ACHN (cell line): ENCODE measurements at regions not wholly inside any gene's neighbourhood (a gene's known extent, or its start where the extent isn't known, plus 50 kb on each side); places are given as distances from the start of the nearest gene placed in this dataset.
A peak's percentile ranks its signal among the peaks of the same experiment; 100 is the strongest.

Experiments used
- DNase-seq: peaks from one replicate; pipeline ENCODE4 v3.0.0-alpha.2; 2015
- in situ Hi-C: cut with HindIII; loops from 2 replicates; pipeline ENCODE4 v1.10.0; 2017; ENCODE audit warnings: low sequenced_read_pairs, low pct_ligation_motif_present, low pct_unique_long_range_greater_than_20kb

- in situ Hi-C loops, result no loop called here
- no peak for DNase-seq
These were observed 215.0 kb upstream of the CRY1 start for GRCh38 chr12:107308310-107308709.

GRCh38 chr12:107309020-107309419 is 215.7 kb upstream of the CRY1 start:
- in situ Hi-C loops, result no loop called here
- no peak for DNase-seq

- DNase-seq, result no peak
- in situ Hi-C loops, result no loop called here
These were observed 217.3 kb upstream of the CRY1 start for GRCh38 chr12:107310621-107311020.

- in situ Hi-C loops, result no loop called here
These were observed 218.3 kb upstream of the CRY1 start for GRCh38 chr12:107311682-107312081.

GRCh38 chr12:107317751-107318555 is 224.6 kb upstream of the CRY1 start:
- peak; percentile 97 for DNase-seq
- in situ Hi-C loops, result no loop called here

More at GRCh38 chr12:107311682-107312081, 218.3 kb upstream of the CRY1 start:
- no peak for DNase-seq

- in situ Hi-C loops, result no loop called here
- no peak for DNase-seq
These were observed 225.1 kb upstream of the CRY1 start for GRCh38 chr12:107318556-107318805.

GRCh38 chr12:107318806-107319532 is 225.6 kb upstream of the CRY1 start:
- in situ Hi-C loops, result no loop called here
- peak; percentile 46 for DNase-seq

GRCh38 chr12:107319533-107320032 is 226.2 kb upstream of the CRY1 start:
- in situ Hi-C loops, result no loop called here
- DNase-seq, result peak; percentile 12

GRCh38 chr12:107320033-107320928 is 226.9 kb upstream of the CRY1 start:
- in situ Hi-C loops, result no loop called here

GRCh38 chr12:107320929-107321631 is 227.7 kb upstream of the CRY1 start:
- peak; percentile 25 for DNase-seq
- in situ Hi-C loops, result no loop called here

More at GRCh38 chr12:107320033-107320928, 226.9 kb upstream of the CRY1 start:
- DNase-seq, result peak; percentile 47

GRCh38 chr12:107322063-107322462 is 228.7 kb upstream of the CRY1 start:
- in situ Hi-C loops, result no loop called here
- DNase-seq, result no peak

GRCh38 chr12:107325075-107325608 is 231.8 kb upstream of the CRY1 start:
- DNase-seq, result no peak
- in situ Hi-C loops, result no loop called here

GRCh38 chr12:107326237-107326636 is 232.9 kb upstream of the CRY1 start:
- DNase-seq, result peak; percentile 15
- in situ Hi-C loops, result no loop called here

GRCh38 chr12:107327651-107328182 is 234.4 kb upstream of the CRY1 start:
- DNase-seq, result no peak
- in situ Hi-C loops, result no loop called here

GRCh38 chr12:107328442-107329133 is 235.2 kb upstream of the CRY1 start:
- in situ Hi-C loops, result no loop called here
- peak; percentile 75 for DNase-seq

GRCh38 chr12:107329569-107330324 is 236.4 kb upstream of the CRY1 start:
- in situ Hi-C loops, result no loop called here
- no peak for DNase-seq
